Upper lobe of left lung (tissue), 6 donors: ENCODE measurements at regions not wholly inside any gene's neighbourhood (a gene's known extent, or its start where the extent isn't known, plus 50 kb on each side); places are given as distances from the start of the nearest gene placed in this dataset.

Experiments
- ATAC-seq, 2 donors: fragments of 200-7000 bp; cut with Tn5 transposase; one replicate each; pipeline ENCODE4 v1.9.1; 2022; ENCODE audit warnings: mild to moderate bottlenecking in 2 of 2, moderate library complexity in 2 of 2; ENCODE audit not compliant: low FRiP score in 2 of 2
- DNase-seq, 2 donors: peaks; one replicate each; pipeline ENCODE4 v3.0.0-alpha.2; 2019 to 2020
- H3K27ac ChIP-seq, 4 donors: fragments of 200-600 bp; sonication (generic); one replicate each; pipeline ENCODE4 v1.5.1; 2016 to 2019
- H3K27me3 ChIP-seq, 4 donors: fragments of 200-600 bp; sonication (generic); one replicate each; pipeline ENCODE4 v1.5.1; 2017 to 2019
- H3K36me3 ChIP-seq, 4 donors: fragments of 200-600 bp; sonication (generic); one replicate each; pipeline ENCODE4 v1.5.1; 2016 to 2019
- H3K4me1 ChIP-seq, 4 donors: fragments of 200-600 bp; sonication (generic); one replicate each; pipeline ENCODE4 v1.5.1; 2018 to 2019
- H3K4me3 ChIP-seq, 4 donors: fragments of 200-600 bp; sonication (generic); one replicate each; pipeline ENCODE4 v1.5.1; 2017 to 2019; ENCODE audit warnings: mild to moderate bottlenecking in 2 of 4, moderate library complexity in 1 of 4
- H3K9me3 ChIP-seq, 4 donors: fragments of 200-600 bp; sonication (generic); one replicate each; pipeline ENCODE4 v1.5.1; 2018 to 2019
- EP300 ChIP-seq, 4 donors: sonication (generic); formaldehyde crosslinking; IDR thresholded peaks; one replicate each; pipeline ENCODE4 v1.5.1; 2017; ENCODE audit warnings: antibody characterized with exemption in 4 of 4, control low read depth in 2 of 4
- POLR2A ChIP-seq, 4 donors: fragments of 450-650 bp; IDR thresholded peaks; one replicate each; pipeline ENCODE4 v1.5.1; 2016 to 2017; ENCODE audit warnings: antibody characterized with exemption in 4 of 4, mild to moderate bottlenecking in 2 of 4
- POLR2AphosphoS5 ChIP-seq, 2 donors: sonication (generic); formaldehyde crosslinking; IDR thresholded peaks; one replicate each; pipeline ENCODE4 v1.5.1; 2017; ENCODE audit warnings: antibody characterized with exemption in 2 of 2
- WGBS, 2 donors: methylation state at CpG; one replicate each; pipeline ENCODE4 v1.1.5; 2017 to 2018; 5-methylcytosine and 5-hydroxymethylcytosine counted together
- TF ChIP-seq, protein P1 (sequence below), 6 experiments: fragments of 450-650 bp in 4 of 6; fragments of 200-600 bp in 2 of 6; sonication (generic) in 2 of 6; IDR thresholded peaks; one replicate each; pipeline ENCODE4 v1.5.1; 2016 to 2019; ENCODE audit warnings: antibody characterized with exemption in 6 of 6
- donor health status: DM: no; HTN: no; CAD: no; lungs with moderate emphysema.
- donor health status: DM: no; HTN: yes; CAD: no; lungs with severe emphysema.

DNA sequence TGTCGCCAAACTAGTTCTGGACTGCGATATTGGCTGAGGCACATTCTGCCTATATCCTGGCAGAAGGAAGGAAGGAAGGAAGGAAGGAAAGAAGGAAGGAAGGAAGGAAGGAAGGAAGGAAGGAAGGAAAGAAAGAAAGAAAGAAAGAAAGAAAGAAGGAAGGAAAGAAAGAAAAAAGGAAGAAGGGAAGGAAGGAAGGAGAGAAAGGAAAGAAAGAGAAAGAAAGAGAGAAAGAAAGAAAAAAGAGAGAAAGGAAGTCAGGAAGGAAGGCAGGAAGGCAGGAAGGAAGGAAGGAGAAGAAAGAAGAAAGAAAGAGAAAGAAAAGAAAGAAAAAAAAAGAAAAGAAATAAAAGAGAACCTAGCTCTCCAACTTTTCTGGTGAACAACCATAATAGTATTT lies 587.1 kb downstream of the RBFOX1 start:
- DNase-seq = no peak
- Histone ChIP-seq H3K9me3 (no peaks in the 10 kb centered on the region), H3K4me3 (no peak overlapping the region), H3K27ac (no peak overlapping the region), H3K36me3 (no peaks in the 10 kb centered on the region), H3K4me1 (no peaks in the 10 kb centered on the region), H3K27me3 (no peaks in the 10 kb centered on the region)
- WGBS, 2 donors = 100% methylated on average over 2 of the region's 2 CpGs
- ATAC-seq = no peak
- TF ChIP-seq, protein P1, sequence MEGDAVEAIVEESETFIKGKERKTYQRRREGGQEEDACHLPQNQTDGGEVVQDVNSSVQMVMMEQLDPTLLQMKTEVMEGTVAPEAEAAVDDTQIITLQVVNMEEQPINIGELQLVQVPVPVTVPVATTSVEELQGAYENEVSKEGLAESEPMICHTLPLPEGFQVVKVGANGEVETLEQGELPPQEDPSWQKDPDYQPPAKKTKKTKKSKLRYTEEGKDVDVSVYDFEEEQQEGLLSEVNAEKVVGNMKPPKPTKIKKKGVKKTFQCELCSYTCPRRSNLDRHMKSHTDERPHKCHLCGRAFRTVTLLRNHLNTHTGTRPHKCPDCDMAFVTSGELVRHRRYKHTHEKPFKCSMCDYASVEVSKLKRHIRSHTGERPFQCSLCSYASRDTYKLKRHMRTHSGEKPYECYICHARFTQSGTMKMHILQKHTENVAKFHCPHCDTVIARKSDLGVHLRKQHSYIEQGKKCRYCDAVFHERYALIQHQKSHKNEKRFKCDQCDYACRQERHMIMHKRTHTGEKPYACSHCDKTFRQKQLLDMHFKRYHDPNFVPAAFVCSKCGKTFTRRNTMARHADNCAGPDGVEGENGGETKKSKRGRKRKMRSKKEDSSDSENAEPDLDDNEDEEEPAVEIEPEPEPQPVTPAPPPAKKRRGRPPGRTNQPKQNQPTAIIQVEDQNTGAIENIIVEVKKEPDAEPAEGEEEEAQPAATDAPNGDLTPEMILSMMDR (IDR thresholded peaks at IDR 0.05) = no peak
- TF ChIP-seq POLR2A (IDR thresholded peaks at IDR 0.05) (no peak), POLR2AphosphoS5 (IDR thresholded peaks at IDR 0.05) (no peak), EP300 (IDR thresholded peaks at IDR 0.05) (no peak)

DNA sequence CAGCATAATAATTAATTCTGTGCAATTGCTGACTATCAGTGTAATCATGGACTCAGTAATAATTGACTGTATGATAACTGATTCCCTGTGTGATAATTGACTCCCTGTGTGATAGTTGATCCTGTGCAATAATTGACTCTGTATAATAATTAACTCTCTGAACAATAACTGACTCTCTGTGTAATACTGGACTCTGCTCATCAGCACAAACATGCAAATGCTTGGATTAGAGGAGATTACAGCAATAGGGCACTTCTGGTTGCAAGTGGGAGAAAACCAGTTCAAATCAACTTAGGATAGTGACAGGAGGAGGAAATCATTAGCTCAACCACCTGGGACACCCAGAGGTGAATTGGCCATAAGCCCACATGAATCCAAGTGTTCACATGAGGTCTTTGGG lies 582.1 kb downstream of the RBFOX1 start:
- no peaks in the 10 kb centered on the region for H3K4me1 ChIP-seq
- no peaks in the 10 kb centered on the region for H3K9me3 ChIP-seq
- H3K4me3 ChIP-seq = no peak overlapping the region
- DNase-seq (no peak), ATAC-seq (no peak)
- no peak overlapping the region for H3K27ac ChIP-seq
- H3K27me3 ChIP-seq = no peaks in the 10 kb centered on the region
- TF ChIP-seq EP300 (IDR thresholded peaks at IDR 0.05) (no peak), POLR2AphosphoS5 (IDR thresholded peaks at IDR 0.05) (no peak), POLR2A (IDR thresholded peaks at IDR 0.05) (no peak)
- TF ChIP-seq, protein P1 (IDR thresholded peaks at IDR 0.05) = no peak
- H3K36me3 ChIP-seq = no peaks in the 10 kb centered on the region

DNA sequence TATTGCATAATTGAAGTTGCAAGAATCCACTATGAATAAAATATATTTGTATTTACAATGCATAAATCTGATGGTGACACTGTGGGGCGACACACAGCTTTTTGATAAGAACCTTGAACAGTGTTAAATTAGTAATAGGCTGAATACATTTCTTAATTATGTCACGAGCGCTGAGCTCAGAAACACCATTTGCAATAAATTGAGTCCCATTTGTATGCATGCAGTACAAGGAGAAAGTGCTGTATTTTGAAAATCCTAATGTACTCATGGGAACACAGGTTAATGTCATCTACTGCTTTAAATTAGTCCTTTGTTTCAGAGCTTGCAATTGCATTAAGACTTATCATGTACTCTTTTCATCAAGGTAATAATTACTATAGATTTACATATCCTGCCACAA lies 579.5 kb downstream of the RBFOX1 start:
- TF ChIP-seq POLR2A (IDR thresholded peaks at IDR 0.05) = no peak
- no peak for TF ChIP-seq POLR2AphosphoS5 (IDR thresholded peaks at IDR 0.05)
- no peak for TF ChIP-seq EP300 (IDR thresholded peaks at IDR 0.05)
- TF ChIP-seq, protein P1 (IDR thresholded peaks at IDR 0.05) = no peak
- WGBS, 2 donors = 91 to 94% methylated on average over 3 of the region's 3 CpGs
- DNase-seq (no peak), ATAC-seq (no peak)
- Histone ChIP-seq H3K9me3 (no peaks in the 10 kb centered on the region), H3K27ac (no peak overlapping the region), H3K27me3 (no peaks in the 10 kb centered on the region), H3K36me3 (no peaks in the 10 kb centered on the region), H3K4me1 (no peaks in the 10 kb centered on the region), H3K4me3 (no peak overlapping the region)

DNA sequence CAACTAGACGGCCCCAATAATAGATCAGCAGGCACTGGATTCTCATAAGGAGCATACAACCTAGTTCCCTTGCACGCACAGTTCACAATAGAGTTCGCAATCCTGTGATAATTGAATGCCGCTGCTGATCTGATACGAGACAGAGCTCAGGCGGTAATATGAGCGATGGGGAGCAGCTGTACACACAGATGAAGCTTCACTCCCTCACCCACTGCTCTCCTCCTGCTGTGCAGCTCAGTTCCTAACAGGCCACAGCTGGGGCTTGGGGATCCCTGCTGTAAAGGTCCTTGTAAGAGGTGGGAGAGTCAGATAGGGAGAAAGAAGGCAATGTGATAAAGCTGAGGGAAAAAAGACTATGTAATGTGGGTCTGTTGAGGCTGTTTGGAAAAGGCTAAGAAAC lies 577.5 kb downstream of the RBFOX1 start:
- H3K36me3 ChIP-seq = no peaks in the 10 kb centered on the region
- DNase-seq (no peak), ATAC-seq (no peak)
- H3K4me1 ChIP-seq = no peaks in the 10 kb centered on the region
- no peak for TF ChIP-seq POLR2A (IDR thresholded peaks at IDR 0.05)
- TF ChIP-seq EP300 (IDR thresholded peaks at IDR 0.05) = no peak
- TF ChIP-seq POLR2AphosphoS5 (IDR thresholded peaks at IDR 0.05) = no peak
- TF ChIP-seq, protein P1 (IDR thresholded peaks at IDR 0.05) = no peak
- H3K9me3 ChIP-seq = no peaks in the 10 kb centered on the region
- no peak overlapping the region for H3K27ac ChIP-seq
- no peaks in the 10 kb centered on the region for H3K27me3 ChIP-seq
- 60 to 75% methylated on average over 7 of the region's 7 CpGs for WGBS, 2 donors
- H3K4me3 ChIP-seq = no peak overlapping the region

DNA sequence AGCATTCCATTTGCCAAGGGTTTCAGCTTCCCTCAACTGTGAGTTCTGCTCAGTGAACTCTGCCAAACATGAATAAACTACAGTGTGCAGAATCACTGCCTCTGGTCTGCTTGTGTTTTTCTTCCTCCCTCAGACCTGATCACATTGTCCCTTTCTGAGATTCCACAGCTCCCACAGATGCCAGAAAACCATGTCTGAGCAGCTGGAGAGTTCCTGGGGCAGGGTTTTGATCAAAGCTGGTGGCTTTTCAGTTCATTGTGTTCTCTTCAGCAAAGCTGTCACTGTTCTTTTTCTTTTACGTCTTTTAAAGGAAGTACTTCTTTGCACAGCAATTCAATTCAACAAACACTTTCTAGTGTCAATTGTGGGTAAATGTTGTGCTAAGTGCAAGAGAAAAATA lies 555.8 kb downstream of the RBFOX1 start:
- H3K9me3 ChIP-seq = no peaks in the 10 kb centered on the region
- no peaks in the 10 kb centered on the region for H3K36me3 ChIP-seq
- no peak for DNase-seq
- no peak for TF ChIP-seq EP300 (IDR thresholded peaks at IDR 0.05)
- TF ChIP-seq POLR2AphosphoS5 (IDR thresholded peaks at IDR 0.05) = no peak
- WGBS, 2 donors = 4 to 10% methylated on average over 1 of the region's 1 CpG
- no peaks in the 10 kb centered on the region for H3K27me3 ChIP-seq
- no peak for ATAC-seq
- no peaks in the 10 kb centered on the region for H3K4me1 ChIP-seq
- H3K4me3 ChIP-seq = no peak overlapping the region
- H3K27ac ChIP-seq = no peak overlapping the region
